A549 (cell line): ENCODE measurements at regions not wholly inside any gene's neighbourhood (a gene's known extent, or its start where the extent isn't known, plus 50 kb on each side); places are given as distances from the start of the nearest gene placed in this dataset.

Experiments used
- ATAC-seq, 2 experiments: fragments of 200-7000 bp in 1 of 2; fragments of >200 bp in 1 of 2; cut with Nextera tagmentation in 1 of 2; cut with Tn5 transposase in 1 of 2; 3 replicates each; pipeline versions ENCODE4 v1.8.0 to v1.9.1; 2018 to 2020; ENCODE audit warnings: mild to moderate bottlenecking in 1 of 2, moderate library complexity in 1 of 2
- CTCF ChIA-PET: fragments of 300-600 bp; sonication (Branson Sonifier 250); formaldehyde crosslinking; extraction: SDS; loops from one replicate; lab custom pipeline; 2021; ENCODE audit warnings: antibody characterized with exemption, inconsistent platforms; lab: Yijun Ruan, JAX
- POLR2A ChIA-PET: fragments of 350-600 bp; formaldehyde crosslinking; extraction: SDS; loops from one replicate; lab custom pipeline; 2021; ENCODE audit warnings: antibody characterized with exemption, inconsistent platforms; lab: Yijun Ruan, JAX
- DNase-seq, 2 experiments: peaks; one replicate each; pipeline versions ENCODE4 v3.0.0 to v3.0.0-alpha.2; 2011 to 2016; ENCODE audit warnings: low read depth in 1 of 2, low spot score in 1 of 2
- FAIRE-seq: peaks from 2 replicates; lab custom pipeline; 2011; peaks lifted over from hg19 to GRCh38; lab: Jason Lieb, UNC
- H3K27ac ChIP-seq, 2 experiments: fragments of >200 bp; sonication (Bioruptor Twin); formaldehyde crosslinking; 3 replicates each; pipeline ENCODE4 v1.5.1; 2016 to 2017
- H3K4me1 ChIP-seq: fragments of >200 bp; sonication (Bioruptor Twin); formaldehyde crosslinking; 3 replicates; pipeline ENCODE4 v1.6.1; 2016
- H3K4me2 ChIP-seq: fragments of >200 bp; sonication (Bioruptor Twin); formaldehyde crosslinking; 3 replicates; pipeline ENCODE4 v1.6.1; 2016
- H3K4me3 ChIP-seq: fragments of >200 bp; sonication (Bioruptor Twin); formaldehyde crosslinking; 3 replicates; pipeline ENCODE4 v1.5.1; 2016
- H3K9me3 ChIP-seq: fragments of >200 bp; sonication (Bioruptor Twin); formaldehyde crosslinking; 3 replicates; pipeline ENCODE4 v1.6.1; 2016
- BCL3 ChIP-seq: fragments of >200 bp; sonication (Bioruptor Twin); formaldehyde crosslinking; IDR thresholded peaks from 3 replicates; pipeline ENCODE4 v1.6.1; 2016
- BHLHE40 ChIP-seq: IDR thresholded peaks from 2 replicates; pipeline ENCODE4 v1.6.1; 2012; ENCODE audit warnings: low read depth, low read length, inconsistent platforms
- CBX2 ChIP-seq: fragments of 200-600 bp; sonication (generic); IDR thresholded peaks from 2 replicates; pipeline ENCODE4 v1.6.1; 2016; ENCODE audit warnings: low read depth, mild to moderate bottlenecking, borderline replicate concordance
- CBX8 ChIP-seq: fragments of 200-600 bp; sonication (generic); IDR thresholded peaks from 2 replicates; pipeline ENCODE4 v1.6.1; 2016
- CEBPB ChIP-seq, 2 experiments: fragments of >200 bp in 1 of 2; sonication (Bioruptor Twin) in 1 of 2; formaldehyde crosslinking in 1 of 2; IDR thresholded peaks; 2 replicates each; pipeline ENCODE4 v1.6.1; 2012 to 2016
- EHF ChIP-seq: fragments of 250-450 bp; sonication (Bioruptor Pico); IDR thresholded peaks from 2 replicates; pipeline ENCODE4 v1.5.0; 2020; ENCODE audit warnings: mild to moderate bottlenecking
- ELK1 ChIP-seq: fragments of 150-350 bp; IDR thresholded peaks from 2 replicates; pipeline ENCODE4 v1.6.1; 2014; ENCODE audit warnings: low read depth, mild to moderate bottlenecking, low read length
- EP300 ChIP-seq, 2 experiments: fragments of >200 bp; sonication (Bioruptor Twin); formaldehyde crosslinking; IDR thresholded peaks; 2 replicates in 1 of 2; 3 replicates in 1 of 2; pipeline ENCODE4 v1.6.1; 2016 to 2017
- FOSL2 ChIP-seq, 2 experiments: fragments of 450-650 bp in 1 of 2; fragments of >200 bp in 1 of 2; sonication (Bioruptor Twin) in 1 of 2; formaldehyde crosslinking; IDR thresholded peaks; 2 replicates each; pipeline versions ENCODE4 v1.5.0 to v1.6.1; 2016 to 2020; ENCODE audit warnings: mild to moderate bottlenecking in 1 of 2, moderate library complexity in 1 of 2
- GATA3 ChIP-seq: IDR thresholded peaks from 2 replicates; pipeline ENCODE4 v1.6.1; 2012; ENCODE audit warnings: borderline replicate concordance
- HOXA7 ChIP-seq: fragments of 250-450 bp; sonication (Bioruptor Pico); IDR thresholded peaks from 2 replicates; pipeline ENCODE4 v1.5.0; 2020; ENCODE audit warnings: mild to moderate bottlenecking, moderate library complexity
- HOXB13 ChIP-seq: fragments of 250-450 bp; sonication (Bioruptor Pico); IDR thresholded peaks from 2 replicates; pipeline ENCODE4 v1.5.0; 2020; ENCODE audit warnings: low read depth, mild to moderate bottlenecking, moderate library complexity
- HOXB5 ChIP-seq: fragments of 250-450 bp; sonication (Bioruptor Pico); IDR thresholded peaks from 2 replicates; pipeline ENCODE4 v1.5.0; 2020; ENCODE audit warnings: mild to moderate bottlenecking, moderate library complexity
- KDM5A ChIP-seq: fragments of 200-600 bp; sonication (generic); IDR thresholded peaks from 2 replicates; pipeline ENCODE4 v1.6.1; 2016; ENCODE audit warnings: antibody characterized with exemption, mild to moderate bottlenecking
- MAFK ChIP-seq: fragments of 450-650 bp; IDR thresholded peaks from 2 replicates; pipeline ENCODE4 v1.6.1; 2014; ENCODE audit not compliant: partially characterized antibody
- POLR2A ChIP-seq: IDR thresholded peaks from 2 replicates; pipeline ENCODE4 v1.6.1; 2012; ENCODE audit warnings: mild to moderate bottlenecking, low read length
- POLR2AphosphoS2 ChIP-seq: conservative IDR thresholded peaks from 2 replicates; pipeline ENCODE4 v1.6.1; 2012; ENCODE audit warnings: low read length, improper control_type of control experiment, inconsistent platforms
- RAD21 ChIP-seq, 2 experiments: fragments of >200 bp in 1 of 2; sonication (Bioruptor Twin) in 1 of 2; formaldehyde crosslinking in 1 of 2; IDR thresholded peaks in 1 of 2; conservative IDR thresholded peaks in 1 of 2; 2 replicates in 1 of 2; 3 replicates in 1 of 2; pipeline ENCODE4 v1.6.1; 2012 to 2018; ENCODE audit warnings: inconsistent platforms in 1 of 2
- RCOR1 ChIP-seq: fragments of 150-350 bp; IDR thresholded peaks from 2 replicates; pipeline ENCODE4 v1.6.1; 2014; ENCODE audit warnings: antibody characterized with exemption, low read length, low read depth
- REST ChIP-seq: fragments of 200-600 bp; sonication (generic); IDR thresholded peaks from 2 replicates; pipeline ENCODE4 v1.6.1; 2016; ENCODE audit warnings: antibody characterized with exemption, mild to moderate bottlenecking, moderate library complexity
- SMC3 ChIP-seq: fragments of >200 bp; sonication (Bioruptor Twin); formaldehyde crosslinking; IDR thresholded peaks from 3 replicates; pipeline ENCODE4 v1.6.1; 2018; ENCODE audit warnings: inconsistent platforms
- SREBF2 ChIP-seq: fragments of 450-650 bp; IDR thresholded peaks from 2 replicates; pipeline ENCODE4 v1.6.1; 2014; ENCODE audit warnings: mild to moderate bottlenecking, moderate library complexity
- USF2 ChIP-seq: fragments of 450-650 bp; IDR thresholded peaks from 2 replicates; pipeline ENCODE4 v1.6.1; 2014; ENCODE audit warnings: antibody characterized with exemption
- ZSCAN20 ChIP-seq: fragments of 250-450 bp; sonication (Bioruptor Pico); IDR thresholded peaks from 2 replicates; pipeline ENCODE4 v1.8.0; 2022; ENCODE audit warnings: mild to moderate bottlenecking, moderate library complexity
- WGBS: methylation state at CpG from one replicate; pipeline ENCODE4 v1.1.6; 2017; ENCODE audit errors: missing lambda C conversion rate; 5-methylcytosine and 5-hydroxymethylcytosine counted together

- H3K27ac ChIP-seq, result no peak overlapping the region
Observed at GRCh38 chr9:80235752-80236151, 664.0 kb downstream of the TLE4 start.

GRCh38 chr9:80233906-80234305 is 662.1 kb downstream of the TLE4 start:
- Histone ChIP-seq H3K4me2 (no peak overlapping the region), H3K4me3 (no peak overlapping the region), H3K9me3 (peaks cover 5% of the 10 kb centered on the region; the same call in 2 of the 3 replicates), H3K27ac (no peak overlapping the region), H3K4me1 (no peaks in the 10 kb centered on the region)
- no peak for FAIRE-seq
- ATAC-seq, result no peak
- ChIA-PET CTCF (no interaction called here), POLR2A (no interaction called here)
- no peak for DNase-seq
- 3% methylated on average over 2 of the region's 2 CpGs for WGBS
- no peak for TF ChIP-seq CEBPB (IDR thresholded peaks at IDR 0.05)
- no peak for TF ChIP-seq SREBF2
- no peak for TF ChIP-seq RAD21 (conservative IDR thresholded peaks at IDR 0.05 in 1 of 2, IDR thresholded peaks at IDR 0.05 in 1 of 2)
- no peak for TF ChIP-seq POLR2AphosphoS2
- TF ChIP-seq REST, result no peak
- TF ChIP-seq BCL3, result no peak
- TF ChIP-seq BHLHE40, result no peak
- TF ChIP-seq FOSL2 (IDR thresholded peaks at IDR 0.05), result no peak
- no peak for TF ChIP-seq FOSL2 (CRISPR knock-in tag; IDR thresholded peaks at IDR 0.05)
- no peak for TF ChIP-seq CBX8
- no peak for TF ChIP-seq GATA3
- TF ChIP-seq USF2, result no peak
- TF ChIP-seq ELK1, result no peak

More at GRCh38 chr9:80235752-80236151, 664.0 kb downstream of the TLE4 start:
- peaks cover 5% of the 10 kb centered on the region; the same call in 2 of the 3 replicates for H3K9me3 ChIP-seq
- 60% methylated on average over 1 of the region's 1 CpG for WGBS
- FAIRE-seq (no peak), ATAC-seq (no peak), DNase-seq (no peak)
- H3K4me3 ChIP-seq, result no peak overlapping the region
- no peaks in the 10 kb centered on the region for H3K4me1 ChIP-seq
- TF ChIP-seq KDM5A (no peak), POLR2AphosphoS2 (no peak), POLR2A (no peak), SMC3 (no peak), EHF (no peak), EP300 (IDR thresholded peaks at IDR 0.05) (no peak), CBX2 (no peak), RCOR1 (no peak), ZSCAN20 (no peak), BHLHE40 (no peak), ELK1 (no peak), HOXB13 (CRISPR knock-in tag) (no peak), MAFK (no peak), HOXA7 (CRISPR knock-in tag) (no peak), HOXB5 (CRISPR knock-in tag) (no peak), CEBPB (IDR thresholded peaks at IDR 0.05) (no peak)
- no peak overlapping the region for H3K4me2 ChIP-seq
- ChIA-PET POLR2A (no interaction called here), CTCF (no interaction called here)
